GM19438 (cell line): ENCODE measurements at regions not wholly inside any gene's neighbourhood (a gene's known extent, or its start where the extent isn't known, plus 50 kb on each side); places are given as distances from the start of the nearest gene placed in this dataset.

Experiments used
- ATAC-seq: cut with Tn5 transposase; IDR thresholded peaks from one replicate; pipeline ENCODE4 v1.9.1; 2021; ENCODE audit warnings: low read depth; ENCODE audit not compliant: unreplicated experiment

DNA sequence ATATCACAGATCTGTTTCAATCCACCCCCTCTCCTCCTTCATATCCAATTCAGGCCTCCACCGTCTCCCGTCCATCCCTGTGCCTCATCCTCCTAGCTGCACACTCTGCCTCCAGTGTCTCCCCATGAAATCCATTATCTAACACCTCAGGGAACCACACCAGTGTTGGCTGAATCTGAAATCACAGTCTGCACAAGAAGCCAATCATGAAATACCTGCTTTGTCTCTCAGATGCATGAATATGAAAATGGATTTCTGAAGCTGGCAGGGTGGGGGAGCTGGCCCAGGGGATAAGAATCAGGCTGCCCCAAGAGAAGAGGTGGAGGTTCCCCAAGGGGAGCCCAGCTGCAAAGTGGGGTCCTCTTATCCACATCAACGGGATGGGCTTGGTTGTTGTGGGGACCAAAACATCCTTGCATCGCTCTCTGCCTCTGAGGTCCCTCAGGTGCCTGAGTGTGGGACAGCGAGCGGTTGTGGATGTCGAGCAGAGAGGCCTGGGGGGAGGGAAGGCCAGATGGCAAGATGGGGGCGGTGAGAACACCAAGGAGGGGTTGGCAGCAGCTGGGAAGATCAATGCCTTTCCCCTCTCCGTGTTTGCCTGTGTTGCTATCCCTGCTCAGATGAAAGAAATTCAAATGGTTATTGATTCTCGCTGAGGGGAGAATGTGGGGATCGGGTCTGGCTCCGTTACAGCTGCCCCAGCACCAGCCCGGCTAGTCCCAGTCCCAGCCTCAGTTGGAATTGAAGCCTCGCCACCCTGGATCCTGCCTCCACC, 237.3 kb upstream of the POU3F1 start:
- ATAC-seq, result no peak

DNA sequence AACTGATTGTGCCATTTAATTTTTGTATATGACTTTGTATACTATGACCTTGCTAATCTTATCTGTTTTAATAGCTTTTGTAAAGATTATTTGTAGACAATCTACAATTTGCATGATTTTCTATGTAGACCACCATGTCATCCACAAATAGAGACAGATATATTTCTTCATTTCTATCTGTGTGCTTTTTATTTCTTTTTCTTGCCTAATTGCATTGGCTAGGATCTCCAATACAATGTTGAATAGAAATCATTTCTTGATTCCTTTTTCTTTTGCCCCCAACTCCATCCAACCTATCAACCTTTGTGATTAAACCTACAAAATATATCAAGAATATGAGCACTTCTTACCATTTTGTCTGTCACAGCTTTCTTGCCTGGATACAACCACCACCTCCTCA, 232.6 kb upstream of the POU3F1 start:
- no peak for ATAC-seq

- ATAC-seq, result no peak
These were observed 231.1 kb upstream of the POU3F1 start for GRCh38 chr1:38277646-38278045.

- ATAC-seq, result no peak
These were observed 229.4 kb upstream of the POU3F1 start for GRCh38 chr1:38275960-38276359.

DNA sequence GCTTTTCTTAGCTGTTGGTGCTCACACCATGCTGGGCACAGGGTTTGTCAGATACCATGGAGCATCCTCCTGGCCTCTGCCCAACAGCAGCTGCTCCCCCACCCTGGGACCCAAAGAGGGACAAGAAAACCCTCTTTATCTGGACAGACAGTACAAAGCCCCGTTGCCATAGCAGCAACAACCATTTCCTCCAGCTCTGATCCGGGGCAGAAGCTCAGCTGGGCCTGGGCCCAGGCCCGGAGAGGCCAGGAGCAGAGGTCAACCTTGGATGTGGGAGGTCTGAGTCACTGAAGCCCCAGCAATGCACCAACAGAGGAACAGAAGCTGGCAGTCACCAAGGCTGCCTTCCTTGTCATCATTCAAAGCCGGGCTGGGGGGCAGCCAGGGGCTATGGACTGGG, 228.4 kb upstream of the POU3F1 start:
- ATAC-seq, result no peak

GRCh38 chr1:38273196-38273804, 226.7 kb upstream of the POU3F1 start:
- ATAC-seq, result no peak

DNA sequence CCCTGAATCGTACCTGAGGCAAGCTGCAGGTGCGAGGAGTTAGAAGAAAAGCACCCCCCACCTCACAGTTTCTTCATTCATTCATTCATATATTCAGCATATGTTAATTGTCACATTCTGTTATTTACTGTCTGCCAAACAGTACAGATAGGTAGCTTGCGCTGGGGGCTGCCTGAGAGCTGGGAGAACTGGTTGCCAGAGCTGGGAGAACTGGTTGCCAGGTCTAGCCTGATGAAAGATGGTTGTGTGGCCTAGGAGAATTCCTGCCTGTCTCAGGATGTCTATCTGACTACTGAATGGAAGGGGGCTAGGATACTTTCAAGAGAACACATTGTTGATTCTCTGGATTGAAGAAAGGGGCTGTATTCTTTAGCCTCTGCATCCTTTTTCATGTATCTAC, 225.9 kb upstream of the POU3F1 start:
- ATAC-seq, result no peak

DNA sequence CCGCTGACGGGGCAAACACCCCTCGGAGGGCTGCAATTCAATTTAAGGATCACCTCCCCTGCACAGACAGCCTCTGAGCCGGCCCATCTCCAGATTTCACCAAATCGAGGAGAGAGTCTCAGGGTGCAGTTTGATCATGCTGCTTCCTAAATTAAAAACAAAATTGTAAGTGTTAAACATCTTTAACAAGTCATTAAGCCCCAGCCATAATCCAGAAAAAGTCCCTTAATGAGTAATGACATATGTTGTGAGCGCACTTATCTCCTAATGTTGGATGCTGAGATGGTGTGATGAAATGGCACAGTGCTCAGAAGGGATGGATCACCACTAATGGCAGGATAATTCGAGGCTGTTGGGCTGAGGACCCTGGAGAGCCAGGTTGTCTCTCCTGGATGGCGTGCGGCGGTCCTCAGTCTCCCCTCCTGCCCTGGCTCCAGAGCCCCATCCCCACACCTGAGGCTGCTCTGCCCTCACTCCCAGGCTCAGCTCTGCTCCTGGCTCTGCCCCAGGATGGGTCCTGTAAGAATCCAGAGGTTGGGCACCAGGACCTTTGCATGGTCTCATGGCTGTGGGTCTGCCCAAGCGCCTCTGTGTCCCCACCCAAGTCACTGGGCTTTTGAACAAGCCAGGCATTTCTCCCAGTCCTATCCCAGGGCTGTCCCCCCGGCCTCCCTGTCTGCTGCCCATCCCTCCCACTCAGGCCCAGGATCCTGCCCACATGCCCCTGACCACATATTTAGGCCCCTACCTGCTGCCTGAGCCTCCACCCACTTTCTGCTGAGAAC, 224.4 kb upstream of the POU3F1 start:
- no peak for ATAC-seq

GRCh38 chr1:38269923-38270848, 223.6 kb upstream of the POU3F1 start:
- ATAC-seq, result no peak

- ATAC-seq, result no peak
These were observed 221.6 kb upstream of the POU3F1 start for GRCh38 chr1:38268226-38268625.

DNA sequence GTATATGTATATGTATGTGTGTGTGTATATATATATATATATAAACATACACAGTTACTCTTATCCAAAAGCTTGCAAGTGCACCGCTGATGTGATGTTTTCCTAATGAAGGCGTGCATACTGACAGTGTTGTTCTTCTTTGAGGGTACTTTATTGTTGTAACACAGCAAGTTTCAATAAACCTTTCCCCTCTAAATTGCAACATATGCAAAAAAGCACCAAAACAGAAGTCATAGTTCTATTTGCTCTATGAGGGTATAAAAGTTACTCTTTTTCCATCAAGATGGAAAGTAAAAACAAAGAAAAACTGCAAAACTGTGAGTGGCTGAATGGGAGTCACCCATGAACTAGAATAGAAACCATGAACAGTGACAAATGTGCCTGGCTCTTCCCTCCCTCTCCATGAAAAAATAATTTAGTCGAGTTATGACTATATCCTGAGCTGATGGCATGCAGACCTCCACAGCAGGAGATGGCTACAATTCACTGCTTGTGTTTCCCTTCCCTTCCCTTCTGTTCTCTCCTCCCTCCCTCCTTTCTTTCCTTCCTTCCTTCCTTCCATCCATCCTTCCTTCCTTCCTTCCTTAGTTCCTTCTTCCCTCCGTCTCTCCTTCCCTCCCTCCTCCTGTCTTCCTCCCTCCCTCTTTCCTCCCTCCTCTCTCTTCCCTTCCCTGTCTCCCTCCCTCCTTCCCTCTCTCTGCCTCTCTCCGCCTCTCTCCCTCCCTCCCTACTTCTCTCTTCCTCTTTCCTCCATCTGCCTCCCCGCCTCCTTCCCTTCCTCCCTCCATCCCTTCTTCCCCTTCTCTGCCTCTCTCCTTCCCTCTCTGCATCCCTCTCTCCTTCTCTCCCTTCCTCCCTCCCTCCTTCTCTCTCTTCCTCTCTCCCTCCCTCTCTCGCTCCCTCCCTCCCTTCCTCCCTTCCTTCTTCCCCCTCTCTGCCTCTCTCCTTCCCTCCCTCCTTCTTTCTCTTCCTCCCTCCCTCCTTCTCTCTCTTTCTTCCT, 220.7 kb upstream of the POU3F1 start:
- ATAC-seq, result no peak

GRCh38 chr1:38266197-38266520, 219.6 kb upstream of the POU3F1 start:
- ATAC-seq, result no peak

GRCh38 chr1:38265293-38266196, 219.0 kb upstream of the POU3F1 start:
- no peak for ATAC-seq

- ATAC-seq, result no peak
These were observed 216.8 kb upstream of the POU3F1 start for GRCh38 chr1:38263438-38263837.

- no peak for ATAC-seq
These were observed 215.0 kb upstream of the POU3F1 start for GRCh38 chr1:38261574-38261973.

- ATAC-seq, result no peak
These were observed 211.6 kb upstream of the POU3F1 start for GRCh38 chr1:38258085-38258627.

GRCh38 chr1:38257374-38257773, 210.8 kb upstream of the POU3F1 start:
- no peak for ATAC-seq

DNA sequence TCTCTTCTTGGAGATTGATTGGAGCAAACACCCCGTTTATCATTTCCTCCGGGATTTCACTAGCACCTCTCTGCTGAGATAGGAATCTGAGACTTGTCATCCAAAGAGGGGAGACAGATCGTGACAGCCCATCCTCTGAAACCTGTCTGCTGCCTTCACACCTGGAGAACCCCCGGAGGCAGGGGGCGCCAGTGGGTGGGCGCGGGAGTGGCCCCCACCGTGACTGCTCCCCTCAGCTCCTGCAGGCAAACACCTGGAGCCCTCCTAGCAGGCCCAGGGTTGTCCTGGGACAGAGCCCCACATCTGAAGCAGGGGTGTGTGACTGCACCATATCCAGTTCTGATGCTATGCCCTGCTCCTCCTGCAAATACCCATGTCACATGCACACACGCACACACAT, 209.5 kb upstream of the POU3F1 start:
- ATAC-seq, result no peak
